Ishikawa (cell line): ENCODE measurements at regions not wholly inside any gene's neighbourhood (a gene's known extent, or its start where the extent isn't known, plus 50 kb on each side); places are given as distances from the start of the nearest gene placed in this dataset.

ENCODE experiments used
- CEBPB ChIP-seq: IDR thresholded peaks from 2 replicates; pipeline ENCODE4 v1.6.1; 2012
- CREB1 ChIP-seq: IDR thresholded peaks from 2 replicates; pipeline ENCODE4 v1.6.1; 2012; ENCODE audit warnings: low read depth
- EP300 ChIP-seq: IDR thresholded peaks from 2 replicates; pipeline ENCODE4 v1.6.1; 2012; ENCODE audit warnings: borderline replicate concordance
- NFIC ChIP-seq: IDR thresholded peaks from 2 replicates; pipeline ENCODE4 v1.6.1; 2012
- RAD21 ChIP-seq: IDR thresholded peaks from 2 replicates; pipeline ENCODE4 v1.6.1; 2012; ENCODE audit warnings: low read depth
- TAF1 ChIP-seq: IDR thresholded peaks from 2 replicates; pipeline ENCODE4 v1.6.1; 2012; ENCODE audit warnings: low read depth, mild to moderate bottlenecking
- TCF12 ChIP-seq: IDR thresholded peaks from 2 replicates; pipeline ENCODE4 v1.6.1; 2012; ENCODE audit warnings: low read depth
- YY1 ChIP-seq: IDR thresholded peaks from 2 replicates; pipeline ENCODE4 v1.6.1; 2012; ENCODE audit warnings: low read depth
- ZBTB7A ChIP-seq: IDR thresholded peaks from 2 replicates; pipeline ENCODE4 v1.6.1; 2012; ENCODE audit warnings: low read depth
- TF ChIP-seq, protein P1 (sequence below): IDR thresholded peaks from 2 replicates; pipeline ENCODE4 v1.6.1; 2012; ENCODE audit warnings: low read depth, mild to moderate bottlenecking
- TF ChIP-seq, protein P2 (sequence below): IDR thresholded peaks from 2 replicates; pipeline ENCODE4 v1.6.1; 2012
- TF ChIP-seq, protein P3 (sequence below): IDR thresholded peaks from 2 replicates; pipeline ENCODE4 v1.6.1; 2012

DNA sequence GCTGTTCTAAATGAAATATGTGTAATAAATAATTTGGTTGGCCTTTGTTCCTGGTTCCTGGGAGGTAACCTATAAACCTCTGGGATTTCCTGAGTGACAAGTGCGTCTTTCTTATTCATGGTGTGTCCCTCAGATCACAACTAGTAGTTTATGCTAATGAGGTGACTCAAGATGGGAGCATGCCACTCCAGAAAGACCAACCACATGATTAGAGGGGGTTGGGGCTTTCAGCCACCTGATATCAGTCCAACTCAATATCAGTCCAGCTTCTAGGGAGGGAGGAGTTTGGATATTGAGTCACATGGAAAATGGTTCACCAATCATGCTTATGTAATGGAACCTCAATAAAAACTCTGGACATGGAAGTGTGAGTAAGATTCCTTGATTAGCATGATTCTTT is 96.6 kb downstream of the QPCT start:
- TF ChIP-seq RAD21 (no peak), YY1 (no peak), TAF1 (no peak), TCF12 (no peak), CREB1 (no peak), NFIC (no peak), CEBPB (no peak), EP300 (no peak), ZBTB7A (no peak)
- TF ChIP-seq, protein P1, sequence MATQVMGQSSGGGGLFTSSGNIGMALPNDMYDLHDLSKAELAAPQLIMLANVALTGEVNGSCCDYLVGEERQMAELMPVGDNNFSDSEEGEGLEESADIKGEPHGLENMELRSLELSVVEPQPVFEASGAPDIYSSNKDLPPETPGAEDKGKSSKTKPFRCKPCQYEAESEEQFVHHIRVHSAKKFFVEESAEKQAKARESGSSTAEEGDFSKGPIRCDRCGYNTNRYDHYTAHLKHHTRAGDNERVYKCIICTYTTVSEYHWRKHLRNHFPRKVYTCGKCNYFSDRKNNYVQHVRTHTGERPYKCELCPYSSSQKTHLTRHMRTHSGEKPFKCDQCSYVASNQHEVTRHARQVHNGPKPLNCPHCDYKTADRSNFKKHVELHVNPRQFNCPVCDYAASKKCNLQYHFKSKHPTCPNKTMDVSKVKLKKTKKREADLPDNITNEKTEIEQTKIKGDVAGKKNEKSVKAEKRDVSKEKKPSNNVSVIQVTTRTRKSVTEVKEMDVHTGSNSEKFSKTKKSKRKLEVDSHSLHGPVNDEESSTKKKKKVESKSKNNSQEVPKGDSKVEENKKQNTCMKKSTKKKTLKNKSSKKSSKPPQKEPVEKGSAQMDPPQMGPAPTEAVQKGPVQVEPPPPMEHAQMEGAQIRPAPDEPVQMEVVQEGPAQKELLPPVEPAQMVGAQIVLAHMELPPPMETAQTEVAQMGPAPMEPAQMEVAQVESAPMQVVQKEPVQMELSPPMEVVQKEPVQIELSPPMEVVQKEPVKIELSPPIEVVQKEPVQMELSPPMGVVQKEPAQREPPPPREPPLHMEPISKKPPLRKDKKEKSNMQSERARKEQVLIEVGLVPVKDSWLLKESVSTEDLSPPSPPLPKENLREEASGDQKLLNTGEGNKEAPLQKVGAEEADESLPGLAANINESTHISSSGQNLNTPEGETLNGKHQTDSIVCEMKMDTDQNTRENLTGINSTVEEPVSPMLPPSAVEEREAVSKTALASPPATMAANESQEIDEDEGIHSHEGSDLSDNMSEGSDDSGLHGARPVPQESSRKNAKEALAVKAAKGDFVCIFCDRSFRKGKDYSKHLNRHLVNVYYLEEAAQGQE = no peak
- TF ChIP-seq, protein P2, sequence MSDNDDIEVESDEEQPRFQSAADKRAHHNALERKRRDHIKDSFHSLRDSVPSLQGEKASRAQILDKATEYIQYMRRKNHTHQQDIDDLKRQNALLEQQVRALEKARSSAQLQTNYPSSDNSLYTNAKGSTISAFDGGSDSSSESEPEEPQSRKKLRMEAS = no peak
- TF ChIP-seq, protein P3, sequence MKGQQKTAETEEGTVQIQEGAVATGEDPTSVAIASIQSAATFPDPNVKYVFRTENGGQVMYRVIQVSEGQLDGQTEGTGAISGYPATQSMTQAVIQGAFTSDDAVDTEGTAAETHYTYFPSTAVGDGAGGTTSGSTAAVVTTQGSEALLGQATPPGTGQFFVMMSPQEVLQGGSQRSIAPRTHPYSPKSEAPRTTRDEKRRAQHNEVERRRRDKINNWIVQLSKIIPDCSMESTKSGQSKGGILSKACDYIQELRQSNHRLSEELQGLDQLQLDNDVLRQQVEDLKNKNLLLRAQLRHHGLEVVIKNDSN = no peak
